KOPT-K1 (cell line): ENCODE measurements at regions not wholly inside any gene's neighbourhood (a gene's known extent, or its start where the extent isn't known, plus 50 kb on each side); places are given as distances from the start of the nearest gene placed in this dataset.
"Not testable (repeated sequence)": the region's sequence is repeated elsewhere in the genome, so short reads cannot be mapped to it uniquely, and the experiment has no call there.

Source experiments
- H3K27ac ChIP-seq: fragments of 200-600 bp; sonication (generic); 2 replicates; pipeline ENCODE4 v1.5.1; 2016; ENCODE audit warnings: antibody characterized with exemption, mild to moderate bottlenecking, low read depth, low read length; ENCODE audit not compliant: poor library complexity, severe bottlenecking
- H3K36me3 ChIP-seq: fragments of 200-600 bp; sonication (generic); 2 replicates; pipeline ENCODE4 v1.5.1; 2017; ENCODE audit warnings: antibody characterized with exemption, mild to moderate bottlenecking, low read length, moderate library complexity; ENCODE audit not compliant: insufficient read depth
- H3K9me3 ChIP-seq: fragments of 200-600 bp; sonication (generic); 2 replicates; pipeline ENCODE4 v1.5.1; 2017; ENCODE audit warnings: antibody characterized with exemption, low read length, mild to moderate bottlenecking; ENCODE audit not compliant: insufficient read depth, poor library complexity, severe bottlenecking

DNA sequence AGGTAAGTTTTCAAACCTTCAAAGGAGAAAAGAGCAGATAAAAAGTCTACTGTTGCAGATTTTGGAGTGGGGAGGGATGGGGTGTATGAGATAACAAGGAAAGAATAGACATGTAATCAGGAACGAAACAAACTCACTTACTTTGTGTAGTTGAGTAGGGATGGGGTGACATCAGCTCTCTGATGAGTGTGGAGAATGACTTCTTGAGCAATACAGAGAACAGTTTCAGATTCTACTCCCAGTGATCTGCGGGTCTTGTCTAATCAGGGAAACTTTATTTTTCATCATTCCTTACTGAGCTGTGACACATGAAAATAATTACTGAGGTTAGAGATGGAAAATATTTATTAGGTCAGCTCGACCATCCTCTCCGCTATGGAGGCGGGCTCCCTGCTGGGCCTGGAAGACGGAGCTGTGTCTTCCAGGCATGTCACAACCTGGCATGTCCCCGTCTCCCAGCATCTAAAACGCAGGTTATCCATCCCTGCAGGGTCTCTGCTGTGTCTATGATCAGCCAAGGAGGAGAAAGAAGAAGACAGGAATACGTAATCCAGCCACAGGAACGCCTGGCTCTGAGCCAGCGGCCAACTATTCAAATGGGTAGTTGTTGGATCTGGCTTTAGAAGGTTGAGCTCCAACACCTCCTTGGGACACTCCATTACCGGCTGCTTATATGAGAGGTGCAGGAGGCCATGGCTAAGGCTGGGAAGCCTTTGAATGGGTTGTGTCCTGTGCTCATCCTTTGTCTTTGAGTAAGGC lies 99.0 kb upstream of the SATB2 start:
- no peaks in the 10 kb centered on the region for H3K36me3 ChIP-seq
- no peak overlapping the region for H3K27ac ChIP-seq

DNA sequence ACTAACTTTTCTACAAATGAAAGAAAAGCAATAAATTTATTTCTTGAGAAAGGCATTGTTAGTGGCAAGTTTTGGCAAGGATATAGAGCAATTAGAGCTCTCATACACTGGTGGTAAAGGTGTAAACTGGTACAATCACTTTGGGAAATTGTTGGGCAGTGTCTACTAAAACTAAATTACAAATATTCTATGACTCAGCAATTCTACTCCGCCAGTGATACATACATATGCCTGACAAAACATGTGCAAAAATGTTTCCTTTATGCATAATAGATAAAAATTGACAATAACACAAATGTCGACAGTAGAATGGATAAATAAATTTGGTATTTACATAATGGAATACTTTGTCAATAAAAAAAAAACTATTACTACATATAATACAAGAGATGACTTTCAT lies 96.3 kb upstream of the SATB2 start:
- Histone ChIP-seq H3K9me3 (no peaks in the 10 kb centered on the region), H3K36me3 (no peaks in the 10 kb centered on the region)

More for the DNA sequence above, 99.0 kb upstream of the SATB2 start:
- no peaks in the 10 kb centered on the region for H3K9me3 ChIP-seq

DNA sequence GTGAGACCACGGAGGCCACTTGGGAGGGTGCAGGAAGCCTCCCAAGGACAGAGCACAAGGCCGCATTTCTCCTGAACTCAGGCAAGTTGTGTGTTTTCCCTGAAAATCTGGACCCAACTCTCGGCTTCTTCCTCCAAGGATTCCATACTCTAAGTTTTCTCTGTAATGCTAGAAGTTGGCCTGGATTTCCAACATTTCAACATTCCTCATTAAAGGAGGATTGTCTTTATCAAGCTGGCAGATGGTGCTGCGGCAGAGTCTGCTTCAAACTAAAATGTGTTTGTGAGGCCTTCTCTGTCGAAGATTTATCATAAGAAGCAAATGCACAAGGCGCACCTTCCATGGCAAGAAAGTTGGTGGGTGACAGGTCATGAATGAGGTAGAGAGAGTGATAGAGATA lies 94.4 kb upstream of the SATB2 start:
- Histone ChIP-seq H3K27ac (no peak overlapping the region), H3K9me3 (no peaks in the 10 kb centered on the region), H3K36me3 (no peaks in the 10 kb centered on the region)

More for the DNA sequence above, 96.3 kb upstream of the SATB2 start:
- H3K27ac ChIP-seq = no peak overlapping the region

DNA sequence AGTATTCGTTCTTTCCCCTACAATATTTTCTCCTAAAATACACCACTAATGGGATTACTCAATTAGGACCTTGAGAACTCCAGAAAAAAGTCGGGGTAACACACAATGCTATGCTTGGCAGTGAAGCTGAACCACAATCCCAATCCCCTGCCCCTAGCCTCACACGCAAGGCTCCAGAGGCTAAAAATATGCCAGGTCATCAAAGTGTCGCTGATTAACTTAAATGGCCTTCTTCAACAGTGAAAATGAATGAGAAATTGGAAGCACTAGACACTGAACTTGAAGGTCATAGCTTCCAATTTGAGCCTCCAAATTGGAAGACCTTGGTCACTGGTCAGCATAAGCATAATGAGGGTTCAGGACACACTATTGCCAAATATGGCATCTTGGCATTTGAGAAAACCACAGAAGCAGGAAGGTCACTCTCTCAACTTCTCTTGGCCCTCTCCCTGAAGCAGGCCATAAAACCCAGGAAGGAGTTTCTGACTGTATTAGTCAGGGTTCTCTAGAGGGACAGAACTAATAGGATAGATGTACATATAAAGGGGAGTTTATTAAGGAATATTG lies 86.0 kb upstream of the SATB2 start:
- no peaks in the 10 kb centered on the region for H3K9me3 ChIP-seq
- no peak overlapping the region for H3K27ac ChIP-seq
- H3K36me3 ChIP-seq = no peaks in the 10 kb centered on the region

DNA sequence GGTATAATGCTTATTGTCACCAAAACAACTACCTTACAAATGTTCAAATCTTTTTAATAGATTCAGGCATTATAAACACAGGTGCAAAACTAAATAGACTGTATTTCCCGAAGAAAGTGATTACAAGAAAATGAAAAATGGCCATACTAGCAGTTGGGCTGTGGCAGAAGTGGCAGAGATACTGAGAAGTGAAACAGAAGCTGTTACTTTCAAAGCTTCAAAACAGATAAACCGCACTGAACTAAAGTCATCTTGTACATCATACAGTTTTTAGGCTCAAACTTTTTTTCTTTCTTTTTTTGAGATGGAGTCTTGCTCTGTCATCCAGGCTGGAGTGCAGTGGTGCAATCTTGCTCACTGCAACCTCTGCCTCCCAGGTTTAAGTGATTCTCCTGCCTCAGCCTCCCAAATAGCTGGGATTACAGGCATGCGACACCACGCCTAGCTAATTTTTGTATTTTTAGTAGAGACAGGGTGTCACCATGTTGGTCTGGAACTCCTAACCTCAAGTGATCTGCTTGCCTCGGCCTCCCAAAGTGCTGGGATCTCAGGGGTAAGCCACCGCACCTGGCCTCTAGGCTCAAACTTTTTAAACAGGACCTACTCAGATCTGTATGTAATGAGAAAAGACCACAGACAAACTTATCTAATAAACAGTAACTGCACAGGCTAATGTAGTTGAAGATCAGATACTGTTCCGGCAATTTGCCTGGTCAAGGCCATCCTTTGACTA lies 77.9 kb upstream of the SATB2 start:
- no peaks in the 10 kb centered on the region for H3K9me3 ChIP-seq
- no peaks in the 10 kb centered on the region for H3K36me3 ChIP-seq
- no peak overlapping the region for H3K27ac ChIP-seq

DNA sequence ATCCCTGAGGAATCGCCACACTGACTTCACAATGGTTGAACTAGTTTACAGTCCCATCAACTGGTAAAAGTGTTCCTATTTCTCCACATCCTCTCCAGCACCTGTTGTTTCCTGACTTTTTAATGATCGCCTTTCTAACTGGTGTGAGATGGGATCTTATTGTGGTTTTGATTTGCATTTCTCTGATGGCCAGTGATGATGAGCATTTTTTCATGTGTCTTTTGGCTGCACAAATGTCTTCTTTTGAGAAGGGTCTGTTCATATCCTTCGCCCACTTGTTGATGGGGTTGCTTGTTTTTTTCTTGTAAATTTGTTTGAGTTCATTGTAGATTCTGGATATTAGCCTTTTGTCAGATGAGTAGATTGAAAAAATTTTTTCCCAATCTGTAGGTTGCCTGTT lies 76.1 kb upstream of the SATB2 start:
- H3K27ac ChIP-seq, H3K9me3 ChIP-seq, H3K36me3 ChIP-seq: not testable (repeated sequence)

DNA sequence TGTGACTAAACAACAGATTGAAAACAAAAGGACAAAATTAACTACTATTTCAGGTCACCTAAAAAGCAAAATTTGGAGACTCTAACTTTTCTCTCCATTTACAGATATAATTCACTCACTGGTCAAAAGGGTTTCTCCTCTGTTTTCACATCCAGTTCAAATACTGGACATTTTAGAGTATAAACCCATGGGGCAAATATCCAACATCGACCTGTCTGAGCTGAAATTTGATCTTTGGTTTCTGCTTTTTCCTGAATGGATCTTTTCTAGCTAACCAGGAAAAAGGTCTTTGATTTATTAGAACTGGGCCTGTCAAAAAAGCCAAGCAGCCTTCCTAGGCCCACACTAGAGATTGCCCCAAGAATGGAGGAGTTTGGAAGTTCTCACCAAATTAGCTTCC lies 69.3 kb upstream of the SATB2 start:
- no peaks in the 10 kb centered on the region for H3K36me3 ChIP-seq
- no peaks in the 10 kb centered on the region for H3K9me3 ChIP-seq
- H3K27ac ChIP-seq = no peak overlapping the region

DNA sequence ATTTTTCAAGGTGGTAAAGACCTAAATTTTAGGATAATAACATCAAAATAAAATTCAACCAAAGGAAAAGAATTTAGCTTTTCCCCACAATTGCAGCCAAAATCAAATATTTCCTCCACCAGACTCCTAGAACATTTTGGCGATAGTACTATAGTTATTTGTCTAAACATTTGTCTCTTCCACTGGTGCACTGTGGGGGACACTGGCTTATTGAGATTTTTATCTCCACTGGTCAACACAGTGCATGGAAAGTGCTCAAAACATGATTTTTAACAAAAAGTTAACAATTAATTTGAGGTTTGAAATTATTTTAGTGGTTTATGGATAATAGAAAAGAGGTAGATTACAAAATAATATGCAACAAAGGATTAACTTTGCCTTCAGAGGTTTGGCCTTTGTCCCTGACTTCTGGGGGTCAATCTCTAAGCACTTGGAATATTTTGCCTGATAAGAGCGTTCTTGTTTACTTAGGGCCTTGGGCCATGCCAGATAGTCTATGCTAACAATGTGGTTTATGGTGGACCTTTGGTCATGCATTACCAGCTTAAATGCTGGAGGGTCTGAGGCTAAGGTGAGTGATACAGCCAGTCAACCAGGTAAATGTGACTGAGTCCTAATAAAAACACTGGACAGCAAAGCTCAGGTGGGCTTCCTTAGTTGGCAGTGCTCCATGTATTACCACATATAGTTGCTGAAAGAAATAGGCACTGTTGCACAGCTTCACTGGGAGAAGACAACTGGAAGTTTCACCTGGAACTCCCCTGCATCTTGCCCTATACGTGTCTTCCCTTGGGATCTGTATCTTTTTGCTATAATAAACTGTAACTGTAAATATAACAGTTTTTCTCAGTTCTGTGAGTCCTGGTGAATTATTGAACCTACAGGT lies 67.2 kb upstream of the SATB2 start:
- Histone ChIP-seq H3K36me3 (no peaks in the 10 kb centered on the region), H3K9me3 (no peaks in the 10 kb centered on the region), H3K27ac (no peak overlapping the region)

DNA sequence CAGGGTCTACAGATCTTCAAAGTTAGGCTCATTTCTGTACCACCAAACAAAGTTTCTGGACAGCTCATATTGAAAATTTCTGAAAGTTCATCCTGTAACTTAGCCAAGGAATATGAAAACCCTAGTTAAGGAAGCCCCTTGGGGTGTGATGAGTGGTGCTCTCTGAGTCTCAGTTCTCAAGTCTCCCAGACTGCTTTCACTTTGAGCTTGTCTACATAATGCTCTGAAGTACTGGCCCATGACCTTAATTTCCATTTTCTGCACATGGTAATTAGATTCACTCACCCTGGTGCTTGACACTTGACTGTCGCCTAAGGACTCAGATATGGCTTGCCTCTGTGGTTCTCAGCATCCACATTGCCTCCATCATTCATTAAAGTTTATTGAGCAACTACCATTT lies 51.7 kb upstream of the SATB2 start:
- H3K36me3 ChIP-seq = no peaks in the 10 kb centered on the region
- no peaks in the 10 kb centered on the region for H3K9me3 ChIP-seq
- no peak overlapping the region for H3K27ac ChIP-seq
